Raji (cell line): ENCODE measurements at regions not wholly inside any gene's neighbourhood (a gene's known extent, or its start where the extent isn't known, plus 50 kb on each side); places are given as distances from the start of the nearest gene placed in this dataset.

ENCODE experiments used
- POLR2A ChIP-seq: IDR thresholded peaks from 2 replicates; pipeline ENCODE4 v1.6.1; 2011; ENCODE audit warnings: low read depth, low read length, control low read depth; ENCODE audit not compliant: insufficient read depth

- no peak for TF ChIP-seq POLR2A
Measured at GRCh38 chr1:221035662-221036153, 156.5 kb downstream of the HLX start.

- no peak for TF ChIP-seq POLR2A
Measured at GRCh38 chr1:221039616-221040015, 160.4 kb downstream of the HLX start.

GRCh38 chr1:221040101-221040500 lies 160.9 kb downstream of the HLX start:
- no peak for TF ChIP-seq POLR2A

GRCh38 chr1:221040691-221041285 lies 161.5 kb downstream of the HLX start:
- TF ChIP-seq POLR2A: no peak

DNA sequence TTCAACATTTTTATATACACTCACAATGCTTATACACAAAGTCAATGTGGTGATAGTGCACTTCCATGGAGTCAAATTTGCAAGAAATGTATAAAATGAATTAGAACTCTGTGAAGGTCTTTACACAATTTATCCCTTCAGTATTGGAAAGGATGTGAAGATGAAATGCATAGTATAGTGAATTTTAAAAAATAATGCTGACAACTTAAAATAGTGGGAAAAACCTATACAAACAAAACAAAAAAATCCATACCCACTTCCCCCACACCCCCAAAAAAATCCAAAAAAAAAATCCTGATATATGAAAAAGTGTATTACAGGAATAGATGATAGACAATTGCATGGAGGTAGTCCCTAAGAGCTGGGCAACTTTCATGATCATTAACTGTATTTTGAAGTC lies 165.3 kb downstream of the HLX start:
- no peak for TF ChIP-seq POLR2A

GRCh38 chr1:221045151-221045550 lies 165.9 kb downstream of the HLX start:
- no peak for TF ChIP-seq POLR2A

GRCh38 chr1:221045842-221046831 lies 166.9 kb downstream of the HLX start:
- peak; percentile 21; the same call in 1 of the 2 replicates for TF ChIP-seq POLR2A

GRCh38 chr1:221053889-221054288 lies 174.6 kb downstream of the HLX start:
- no peak for TF ChIP-seq POLR2A

GRCh38 chr1:221059506-221059905 lies 180.3 kb downstream of the HLX start:
- TF ChIP-seq POLR2A: no peak

DNA sequence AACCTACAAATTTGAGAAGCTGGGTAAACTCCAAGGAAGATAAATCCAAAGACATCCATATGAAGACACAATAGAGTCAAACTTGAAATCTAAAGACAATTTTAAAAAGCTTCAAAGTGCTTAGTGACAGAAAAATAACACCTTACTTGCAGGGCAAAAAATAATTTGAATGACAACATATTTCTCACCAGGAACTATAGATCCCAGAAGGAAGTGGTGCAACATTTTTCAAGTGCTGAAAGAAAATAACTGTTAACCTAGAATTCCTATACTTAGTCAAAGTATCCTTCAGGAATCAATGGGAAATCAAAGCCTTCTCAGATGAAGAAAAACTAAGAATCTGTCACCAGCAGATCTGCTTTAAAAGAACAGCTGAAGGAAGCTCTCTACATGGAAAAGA lies 184.4 kb downstream of the HLX start:
- no peak for TF ChIP-seq POLR2A

- TF ChIP-seq POLR2A: no peak
Measured at GRCh38 chr1:221066351-221067001, 187.2 kb downstream of the HLX start.

DNA sequence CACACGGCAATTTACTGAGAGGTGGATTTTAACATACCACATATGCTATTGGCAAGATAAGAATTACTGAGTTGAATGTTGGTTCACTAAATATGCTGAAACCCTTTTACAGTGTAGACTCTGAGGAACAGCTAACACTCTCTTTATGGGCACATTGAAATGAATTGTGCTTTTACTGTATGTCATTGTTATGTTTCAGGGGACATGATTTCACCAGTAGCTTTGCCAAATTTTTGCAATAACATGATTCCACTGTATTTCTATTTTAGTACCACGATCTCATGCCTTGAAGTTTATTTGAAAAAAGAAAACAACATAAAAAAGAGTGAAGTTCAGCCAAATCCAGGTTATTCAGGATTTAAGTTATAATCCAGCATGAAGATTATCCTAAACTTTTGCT lies 188.5 kb downstream of the HLX start:
- no peak for TF ChIP-seq POLR2A

GRCh38 chr1:221069178-221069903 lies 190.1 kb downstream of the HLX start:
- TF ChIP-seq POLR2A: no peak

- no peak for TF ChIP-seq POLR2A
Measured at GRCh38 chr1:221069986-221070385, 190.7 kb downstream of the HLX start.

DNA sequence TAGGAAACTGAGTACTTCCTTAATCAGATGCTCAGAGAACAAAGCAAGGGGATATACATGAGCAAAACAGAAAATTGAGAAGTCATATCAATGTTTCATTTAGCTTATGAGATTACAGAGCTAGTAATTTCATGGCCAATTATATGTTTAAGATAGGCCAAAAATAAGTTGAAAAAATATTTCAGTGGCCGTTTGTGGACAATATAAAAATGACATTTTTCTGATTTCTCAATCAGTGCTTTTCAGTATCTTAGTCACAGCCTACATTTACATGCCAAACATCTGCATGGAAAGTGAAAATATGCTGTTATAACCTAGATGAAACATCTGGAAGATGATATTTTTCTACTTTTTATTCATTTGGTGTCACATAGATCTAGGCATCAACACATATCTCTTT lies 192.5 kb downstream of the HLX start:
- TF ChIP-seq POLR2A: no peak
